OCI-LY7 (cell line): ENCODE measurements at regions not wholly inside any gene's neighbourhood (a gene's known extent, or its start where the extent isn't known, plus 50 kb on each side); places are given as distances from the start of the nearest gene placed in this dataset.

Experiments used
- BruUV-seq: library from RNA; stranded (reverse); fragments of 400-500 nt; replicated peaks from 2 replicates; lab custom pipeline; 2021; lab: Mats Ljungman, UMichigan
- CTCF ChIA-PET: fragments of 300-600 bp; sonication (Branson Sonifier 250); formaldehyde crosslinking; loops from one replicate; lab custom pipeline; 2022; ENCODE audit warnings: antibody characterized with exemption; ENCODE audit not compliant: unreplicated experiment; lab: Charles Lee
- POLR2A ChIA-PET: fragments of 300-600 bp; sonication (Branson Sonifier 250); formaldehyde crosslinking; loops from one replicate; lab custom pipeline; 2022; ENCODE audit warnings: antibody characterized with exemption; lab: Charles Lee
- DNase-seq: peaks from one replicate; pipeline ENCODE4 v3.0.0-alpha.2; 2015; ENCODE audit warnings: low spot score
- H2AFZ ChIP-seq: fragments of 200-600 bp; sonication (generic), shearing (Covaris generic); 2 replicates; pipeline ENCODE4 v1.6.1; 2014; ENCODE audit warnings: mild to moderate bottlenecking, antibody characterized with exemption, low read length, moderate library complexity
- H3K27ac ChIP-seq: fragments of 200-600 bp; sonication (generic); 2 replicates; pipeline ENCODE4 v1.5.1; 2014; ENCODE audit warnings: mixed run types, low read depth, mild to moderate bottlenecking, moderate library complexity, low read length, inconsistent platforms; ENCODE audit not compliant: poor library complexity, severe bottlenecking
- H3K36me3 ChIP-seq: fragments of 200-600 bp; sonication (generic); 2 replicates; pipeline ENCODE4 v1.6.1; 2014; ENCODE audit warnings: mild to moderate bottlenecking, antibody characterized with exemption, low read length, moderate library complexity, mixed read lengths; ENCODE audit not compliant: insufficient read depth
- H3K4me1 ChIP-seq: fragments of 200-600 bp; sonication (generic); 2 replicates; pipeline ENCODE4 v1.5.1; 2014; ENCODE audit warnings: mild to moderate bottlenecking, low read length; ENCODE audit not compliant: insufficient read depth, poor library complexity, severe bottlenecking
- H3K4me2 ChIP-seq: fragments of 200-600 bp; sonication (generic); 2 replicates; pipeline ENCODE4 v1.6.1; 2014; ENCODE audit warnings: mild to moderate bottlenecking, low read length
- H3K4me3 ChIP-seq: fragments of 200-600 bp; sonication (generic); 2 replicates; pipeline ENCODE4 v1.5.1; 2014; ENCODE audit warnings: mild to moderate bottlenecking, low read depth, low read length; ENCODE audit not compliant: poor library complexity, severe bottlenecking
- H3K79me2 ChIP-seq: fragments of 200-600 bp; sonication (generic); 2 replicates; pipeline ENCODE4 v1.6.1; 2016; ENCODE audit warnings: low read depth, mild to moderate bottlenecking, low read length, moderate library complexity, mixed read lengths; ENCODE audit not compliant: insufficient read depth
- H3K9me2 ChIP-seq: fragments of 200-600 bp; sonication (generic); 2 replicates; pipeline ENCODE4 v1.6.1; 2016; ENCODE audit warnings: mild to moderate bottlenecking, low read length, mixed read lengths; ENCODE audit not compliant: insufficient read depth
- H3K9me3 ChIP-seq: fragments of 200-600 bp; sonication (generic); 2 replicates; pipeline ENCODE4 v1.6.1; 2014; ENCODE audit warnings: mild to moderate bottlenecking, mixed run types, low read length, mixed read lengths
- H4K20me1 ChIP-seq: fragments of 200-600 bp; sonication (generic); 2 replicates; pipeline ENCODE4 v1.6.1; 2014; ENCODE audit warnings: mild to moderate bottlenecking, antibody characterized with exemption, low read length, moderate library complexity, mixed read lengths; ENCODE audit not compliant: insufficient read depth
- CTCF ChIP-seq: fragments of 200-600 bp; sonication (generic); conservative IDR thresholded peaks from 2 replicates; pipeline ENCODE4 v1.5.1; 2014; ENCODE audit warnings: mild to moderate bottlenecking, antibody characterized with exemption, low read length, moderate library complexity, mixed read lengths
- EZH2phosphoT487 ChIP-seq: fragments of 200-600 bp; sonication (generic); IDR thresholded peaks from 2 replicates; pipeline ENCODE4 v1.6.1; 2018; ENCODE audit warnings: low read depth, borderline replicate concordance, mild to moderate bottlenecking, mixed run types, antibody characterized with exemption, low read length, moderate library complexity, mixed read lengths
- intact Hi-C: fragments of 100-400 bp; cut with micrococcal nuclease; formaldehyde crosslinking; loops from one replicate; pipeline ENCODE4 v1.10.0; 2022; ENCODE audit not compliant: unreplicated experiment

- ChIA-PET POLR2A (no interaction called here), CTCF (no interaction called here)
- intact Hi-C loops: no loop called here
- Histone ChIP-seq H4K20me1 (no peaks in the 10 kb centered on the region), H3K4me1 (no peaks in the 10 kb centered on the region), H3K9me3 (no peaks in the 10 kb centered on the region), H3K79me2 (no peaks in the 10 kb centered on the region), H3K4me3 (no peak overlapping the region), H2AFZ (no peak overlapping the region), H3K4me2 (no peak overlapping the region), H3K27ac (no peak overlapping the region), H3K36me3 (no peaks in the 10 kb centered on the region), H3K9me2 (no peaks in the 10 kb centered on the region)
- no peak for DNase-seq
- BruUV-seq: no TSS peak
- no peak for TF ChIP-seq EZH2phosphoT487
- no peak for TF ChIP-seq CTCF
These were observed 79.6 kb upstream of the SPANXN2 start for GRCh38 chrX:143800150-143800549.

GRCh38 chrX:143788265-143788664 lies 67.7 kb upstream of the SPANXN2 start:
- BruUV-seq: no TSS peak
- Histone ChIP-seq H3K4me2 (no peak overlapping the region), H2AFZ (no peak overlapping the region), H3K36me3 (no peaks in the 10 kb centered on the region), H4K20me1 (no peaks in the 10 kb centered on the region), H3K27ac (no peak overlapping the region), H3K4me1 (no peaks in the 10 kb centered on the region), H3K9me3 (no peaks in the 10 kb centered on the region), H3K79me2 (no peaks in the 10 kb centered on the region), H3K9me2 (no peaks in the 10 kb centered on the region), H3K4me3 (no peak overlapping the region)
- intact Hi-C loops: no loop called here
- ChIA-PET CTCF (no interaction called here), POLR2A (no interaction called here)
- DNase-seq: peak; percentile 9
- TF ChIP-seq EZH2phosphoT487 (no peak), CTCF (peak; percentile 67)

GRCh38 chrX:143787341-143787740 lies 66.8 kb upstream of the SPANXN2 start:
- no TSS peak for BruUV-seq

More at GRCh38 chrX:143787341-143787740, 66.8 kb upstream of the SPANXN2 start:
- ChIA-PET CTCF (no interaction called here), POLR2A (no interaction called here)
- H3K79me2 ChIP-seq: no peaks in the 10 kb centered on the region
- H3K27ac ChIP-seq: no peak overlapping the region
- H3K36me3 ChIP-seq: no peaks in the 10 kb centered on the region
- no peaks in the 10 kb centered on the region for H3K4me1 ChIP-seq
- H2AFZ ChIP-seq: no peak overlapping the region
- TF ChIP-seq EZH2phosphoT487 (no peak), CTCF (no peak)
- no peaks in the 10 kb centered on the region for H3K9me2 ChIP-seq
- H4K20me1 ChIP-seq: no peaks in the 10 kb centered on the region
- intact Hi-C loops: no loop called here
- no peak overlapping the region for H3K4me3 ChIP-seq
- DNase-seq: no peak
- no peak overlapping the region for H3K4me2 ChIP-seq
- no peaks in the 10 kb centered on the region for H3K9me3 ChIP-seq
